ENCODE measurements at regions not wholly inside any gene's neighbourhood (a gene's known extent, or its start where the extent isn't known, plus 50 kb on each side); places are given as distances from the start of the nearest gene placed in this dataset.

DNA sequence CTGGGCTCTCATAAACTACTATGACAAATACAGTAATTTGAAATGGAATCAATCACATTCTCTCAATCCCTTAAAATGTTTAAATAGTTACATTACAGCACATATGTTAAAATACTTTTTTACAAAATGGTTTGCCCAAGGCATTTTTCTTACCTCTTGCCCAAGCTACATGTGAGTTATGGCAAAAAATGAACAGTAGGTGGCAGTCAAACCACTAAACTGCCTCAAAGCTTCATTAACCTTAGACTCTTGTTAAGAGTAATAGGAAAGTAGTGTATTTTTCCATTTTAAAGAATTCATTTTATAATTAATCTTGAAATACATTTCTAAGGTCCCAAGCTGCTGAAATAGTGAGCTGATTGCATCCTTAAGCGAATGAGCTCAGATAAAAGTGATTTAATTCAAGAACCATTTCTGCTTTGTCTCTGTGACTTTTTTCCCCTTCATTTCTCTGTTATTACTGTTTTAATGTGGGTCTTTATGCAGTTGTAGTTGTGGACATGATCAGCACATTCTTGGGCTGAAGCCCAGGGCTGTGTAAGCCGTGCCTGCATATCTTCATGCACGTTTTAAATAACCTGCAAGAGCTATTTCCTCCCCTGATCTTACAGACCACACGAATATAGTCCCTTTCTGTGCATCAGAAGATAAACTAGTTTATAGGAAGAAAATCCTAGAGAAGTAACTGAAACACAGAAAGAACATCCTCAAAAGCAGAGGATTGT is 311.8 kb downstream of the LNPK start:
- ATAC-seq (ENCODE audit: low FRiP score in 2 of 2) (peak in 1 of 2 donors; percentile 64), DNase-seq (no peak)
- no peak for TF ChIP-seq EP300 (IDR thresholded peaks at IDR 0.05)
- TF ChIP-seq, protein P1, sequence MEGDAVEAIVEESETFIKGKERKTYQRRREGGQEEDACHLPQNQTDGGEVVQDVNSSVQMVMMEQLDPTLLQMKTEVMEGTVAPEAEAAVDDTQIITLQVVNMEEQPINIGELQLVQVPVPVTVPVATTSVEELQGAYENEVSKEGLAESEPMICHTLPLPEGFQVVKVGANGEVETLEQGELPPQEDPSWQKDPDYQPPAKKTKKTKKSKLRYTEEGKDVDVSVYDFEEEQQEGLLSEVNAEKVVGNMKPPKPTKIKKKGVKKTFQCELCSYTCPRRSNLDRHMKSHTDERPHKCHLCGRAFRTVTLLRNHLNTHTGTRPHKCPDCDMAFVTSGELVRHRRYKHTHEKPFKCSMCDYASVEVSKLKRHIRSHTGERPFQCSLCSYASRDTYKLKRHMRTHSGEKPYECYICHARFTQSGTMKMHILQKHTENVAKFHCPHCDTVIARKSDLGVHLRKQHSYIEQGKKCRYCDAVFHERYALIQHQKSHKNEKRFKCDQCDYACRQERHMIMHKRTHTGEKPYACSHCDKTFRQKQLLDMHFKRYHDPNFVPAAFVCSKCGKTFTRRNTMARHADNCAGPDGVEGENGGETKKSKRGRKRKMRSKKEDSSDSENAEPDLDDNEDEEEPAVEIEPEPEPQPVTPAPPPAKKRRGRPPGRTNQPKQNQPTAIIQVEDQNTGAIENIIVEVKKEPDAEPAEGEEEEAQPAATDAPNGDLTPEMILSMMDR (IDR thresholded peaks at IDR 0.05), result peak; percentile 12 to 68 (median 56)
- TF ChIP-seq POLR2A (IDR thresholded peaks at IDR 0.05), result no peak
- TF ChIP-seq POLR2AphosphoS5 (IDR thresholded peaks at IDR 0.05), result no peak
- Histone ChIP-seq H3K27me3 (no peaks in the 10 kb centered on the region), H3K9me3 (no peaks in the 10 kb centered on the region), H3K27ac (no peak overlapping the region), H3K36me3 (no peaks in the 10 kb centered on the region), H3K4me1 (no peaks in the 10 kb centered on the region), H3K4me3 (no peak overlapping the region)
- 16 to 20% methylated on average over 4 of the region's 4 CpGs for WGBS, 2 donors

DNA sequence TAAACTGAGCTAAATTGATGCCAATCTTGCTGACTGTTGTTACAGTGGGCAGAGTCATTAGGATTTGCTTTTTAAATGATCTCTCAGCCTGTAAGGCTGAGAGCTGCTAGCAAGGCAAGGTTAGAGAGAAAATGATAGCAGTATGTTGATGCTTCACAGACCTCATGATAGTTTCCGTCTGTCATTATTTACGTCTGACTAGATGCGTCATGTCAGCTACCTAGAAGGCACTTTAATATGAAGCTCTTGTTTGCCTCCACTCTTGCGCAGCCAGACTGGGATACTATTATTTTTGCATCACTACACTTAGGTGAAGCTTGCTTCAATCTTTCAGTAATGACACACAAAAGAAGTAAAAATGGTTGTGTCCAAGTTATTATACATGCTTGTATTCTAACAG is 313.8 kb downstream of the LNPK start:
- no peaks in the 10 kb centered on the region for H3K4me1 ChIP-seq
- ATAC-seq (ENCODE audit: low FRiP score in 2 of 2), result no peak
- H3K9me3 ChIP-seq, result no peaks in the 10 kb centered on the region
- 90 to 97% methylated on average over 4 of the region's 4 CpGs for WGBS, 2 donors
- H3K27ac ChIP-seq, result no peak overlapping the region
- no peak for TF ChIP-seq POLR2A (IDR thresholded peaks at IDR 0.05)
- no peak for TF ChIP-seq POLR2AphosphoS5 (IDR thresholded peaks at IDR 0.05)
- TF ChIP-seq EP300 (IDR thresholded peaks at IDR 0.05), result no peak
- TF ChIP-seq, protein P1 (IDR thresholded peaks at IDR 0.05), result no peak
- H3K36me3 ChIP-seq, result no peaks in the 10 kb centered on the region
- no peak overlapping the region for H3K4me3 ChIP-seq
- H3K27me3 ChIP-seq, result no peaks in the 10 kb centered on the region
- no peak for DNase-seq

DNA sequence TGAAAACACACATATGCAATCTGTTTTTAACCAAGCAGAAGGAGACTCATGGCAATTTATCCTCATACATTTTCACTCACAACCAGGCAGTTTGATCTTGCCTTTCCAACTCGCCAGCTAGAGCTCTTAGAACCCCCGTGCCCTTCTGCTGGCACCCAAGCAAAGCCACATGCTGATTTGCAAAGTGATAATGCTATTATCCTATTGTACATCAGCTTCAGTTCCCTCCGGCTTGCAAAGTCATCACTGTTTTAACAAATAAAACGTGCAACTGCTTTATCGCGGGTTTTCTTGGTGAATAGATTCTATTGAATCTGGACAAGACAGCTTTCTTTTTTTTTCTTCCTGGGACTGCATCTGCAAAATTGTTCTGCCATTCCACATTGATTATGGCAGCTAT is 314.6 kb downstream of the LNPK start:
- ATAC-seq (ENCODE audit: low FRiP score in 2 of 2), result no peak
- no peak for TF ChIP-seq POLR2AphosphoS5 (IDR thresholded peaks at IDR 0.05)
- TF ChIP-seq, protein P1 (IDR thresholded peaks at IDR 0.05), result no peak
- no peak for TF ChIP-seq EP300 (IDR thresholded peaks at IDR 0.05)
- no peak for TF ChIP-seq POLR2A (IDR thresholded peaks at IDR 0.05)
- Histone ChIP-seq H3K9me3 (no peaks in the 10 kb centered on the region), H3K36me3 (no peaks in the 10 kb centered on the region), H3K27ac (no peak overlapping the region), H3K4me3 (no peak overlapping the region), H3K4me1 (no peaks in the 10 kb centered on the region), H3K27me3 (no peaks in the 10 kb centered on the region)
- DNase-seq, result no peak
- WGBS, 2 donors, result 59 to 75% methylated on average over 6 of the region's 6 CpGs

DNA sequence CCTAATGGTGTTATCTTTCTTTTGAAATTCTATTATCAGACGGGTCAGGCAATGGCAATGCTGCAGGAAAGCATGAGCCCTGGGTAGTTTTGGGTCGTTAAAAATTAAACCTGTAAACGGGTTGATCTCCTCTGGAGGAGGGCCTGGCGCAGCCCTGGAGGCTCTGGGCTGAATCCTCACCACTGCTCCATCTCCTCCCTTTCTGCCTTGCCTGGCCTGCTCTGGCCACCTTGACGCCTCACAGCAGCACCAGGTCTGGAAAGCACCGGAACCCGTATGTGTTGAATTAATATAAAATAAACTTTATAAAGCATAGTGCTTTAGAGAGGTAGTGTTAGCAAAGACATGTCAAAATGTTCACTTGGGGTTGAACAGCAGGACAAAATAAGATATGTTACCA is 316.1 kb downstream of the LNPK start:
- no peaks in the 10 kb centered on the region for H3K9me3 ChIP-seq
- TF ChIP-seq EP300 (IDR thresholded peaks at IDR 0.05) (no peak), POLR2A (IDR thresholded peaks at IDR 0.05) (no peak), POLR2AphosphoS5 (IDR thresholded peaks at IDR 0.05) (no peak)
- TF ChIP-seq, protein P1 (IDR thresholded peaks at IDR 0.05), result no peak
- H3K4me1 ChIP-seq, result no peaks in the 10 kb centered on the region
- no peaks in the 10 kb centered on the region for H3K27me3 ChIP-seq
- DNase-seq, result no peak
- no peaks in the 10 kb centered on the region for H3K36me3 ChIP-seq
- H3K27ac ChIP-seq, result no peak overlapping the region
- no peak overlapping the region for H3K4me3 ChIP-seq
- WGBS, 2 donors, result 74 to 75% methylated on average over 7 of the region's 7 CpGs
- no peak for ATAC-seq (ENCODE audit: low FRiP score in 2 of 2)

DNA sequence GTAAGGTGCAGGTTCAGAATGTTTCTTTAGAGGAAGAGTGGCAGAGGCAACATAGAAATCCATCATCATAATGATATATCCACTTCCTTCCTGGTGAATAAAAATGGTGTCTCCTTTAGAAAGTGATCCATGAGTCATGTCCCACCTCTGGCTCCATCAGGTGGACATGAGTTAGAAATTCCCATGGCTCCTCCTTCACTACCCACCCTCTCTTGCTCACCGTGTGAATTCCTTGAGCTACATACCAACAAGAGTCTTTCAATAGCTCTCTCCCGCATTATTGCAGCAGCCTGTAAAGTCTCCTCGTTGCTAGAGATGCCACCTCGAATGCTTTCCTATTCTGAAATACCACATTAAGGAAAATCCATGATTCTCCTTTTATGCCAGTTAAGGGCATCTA is 317.6 kb downstream of the LNPK start:
- no peak overlapping the region for H3K27ac ChIP-seq
- H3K4me1 ChIP-seq, result no peaks in the 10 kb centered on the region
- no peak for TF ChIP-seq EP300 (IDR thresholded peaks at IDR 0.05)
- TF ChIP-seq POLR2AphosphoS5 (IDR thresholded peaks at IDR 0.05), result no peak
- TF ChIP-seq, protein P1 (IDR thresholded peaks at IDR 0.05), result no peak
- WGBS, 2 donors, result 44 to 71% methylated on average over 4 of the region's 4 CpGs
- DNase-seq (no peak), ATAC-seq (ENCODE audit: low FRiP score in 2 of 2) (no peak)
- H3K36me3 ChIP-seq, result no peaks in the 10 kb centered on the region
- H3K27me3 ChIP-seq, result no peaks in the 10 kb centered on the region
- no peak overlapping the region for H3K4me3 ChIP-seq
- H3K9me3 ChIP-seq, result no peaks in the 10 kb centered on the region
